Tibial nerve (tissue), 4 donors: ENCODE measurements at regions not wholly inside any gene's neighbourhood (a gene's known extent, or its start where the extent isn't known, plus 50 kb on each side); places are given as distances from the start of the nearest gene placed in this dataset.
"Not testable (repeated sequence)": the region's sequence is repeated elsewhere in the genome, so short reads cannot be mapped to it uniquely, and the experiment has no call there.

Source experiments
- DNase-seq, 2 donors: peaks; one replicate each; pipeline ENCODE4 v3.0.0-alpha.2; 2019; ENCODE audit warnings: low spot score in 2 of 2
- H3K27ac ChIP-seq, 4 donors: fragments of 200-600 bp; sonication (generic) in 3 of 4; one replicate each; pipeline ENCODE4 v1.5.1; 2017 to 2019; ENCODE audit warnings: mild to moderate bottlenecking in 1 of 4
- H3K27me3 ChIP-seq, 2 donors: fragments of 200-600 bp; sonication (generic) in 1 of 2; one replicate each; pipeline versions ENCODE4 v1.5.1 to v1.6.0; 2017 to 2019
- H3K36me3 ChIP-seq, 3 donors: fragments of 200-600 bp; sonication (generic); one replicate each; pipeline ENCODE4 v1.5.1; 2018 to 2019
- H3K4me1 ChIP-seq, 4 donors: fragments of 200-600 bp; sonication (generic) in 3 of 4; one replicate each; pipeline ENCODE4 v1.5.1; 2017 to 2019
- H3K4me3 ChIP-seq, 4 donors: fragments of 200-600 bp; sonication (generic) in 3 of 4; one replicate each; pipeline ENCODE4 v1.5.1; 2017 to 2019; ENCODE audit warnings: mild to moderate bottlenecking in 1 of 4, moderate library complexity in 1 of 4
- H3K9me3 ChIP-seq, 4 donors: fragments of 200-600 bp; sonication (generic) in 3 of 4; one replicate each; pipeline ENCODE4 v1.5.1; 2017 to 2019
- CTCF ChIP-seq, 5 experiments: fragments of 200-600 bp in 3 of 5; fragments of 450-650 bp in 2 of 5; sonication (generic) in 3 of 5; IDR thresholded peaks; one replicate each; pipeline ENCODE4 v1.5.1; 2016 to 2019; ENCODE audit warnings: antibody characterized with exemption in 5 of 5, mild to moderate bottlenecking in 3 of 5, moderate library complexity in 2 of 5
- EP300 ChIP-seq, 2 donors: sonication (generic); formaldehyde crosslinking; IDR thresholded peaks; one replicate each; pipeline ENCODE4 v1.6.1; 2017; ENCODE audit warnings: antibody characterized with exemption in 2 of 2, mild to moderate bottlenecking in 1 of 2
- POLR2A ChIP-seq, 2 donors: fragments of 450-650 bp; IDR thresholded peaks; one replicate each; pipeline ENCODE4 v1.6.1; 2017; ENCODE audit warnings: antibody characterized with exemption in 2 of 2, mild to moderate bottlenecking in 2 of 2, moderate library complexity in 2 of 2
- WGBS, 2 donors: methylation state at CpG; one replicate each; pipeline ENCODE4 v1.1.5; 2018; 5-methylcytosine and 5-hydroxymethylcytosine counted together

- Histone ChIP-seq H3K36me3 (no peaks in the 10 kb centered on the region), H3K4me1 (peaks cover 0 to 11% (median 2%) of the 10 kb centered on the region in 4 donors), H3K4me3 (no peak overlapping the region), H3K27me3 (no peaks in the 10 kb centered on the region), H3K9me3 (peaks cover 0 to 4% (median 0%) of the 10 kb centered on the region in 4 donors), H3K27ac (peak overlapping the region in 1 of 4 donors; percentile 54)
- DNase-seq = no peak
- 57 to 72% methylated on average over 5 of the region's 5 CpGs for WGBS, 2 donors
- TF ChIP-seq POLR2A (IDR thresholded peaks at IDR 0.05) = no peak
- TF ChIP-seq EP300 (IDR thresholded peaks at IDR 0.05) = peak in 1 of 2 donors; percentile 29
Observed at GRCh38 chr14:71555654-71556559, 376.3 kb upstream of the RGS6 start.

GRCh38 chr14:71556730-71557129 is 375.5 kb upstream of the RGS6 start:
- TF ChIP-seq CTCF (IDR thresholded peaks at IDR 0.05) (no peak), POLR2A (IDR thresholded peaks at IDR 0.05) (no peak), EP300 (IDR thresholded peaks at IDR 0.05) (no peak)
- Histone ChIP-seq H3K4me3 (no peak overlapping the region), H3K4me1 (peaks cover 0 to 11% (median 2%) of the 10 kb centered on the region in 4 donors), H3K9me3 (peaks cover 0 to 4% (median 0%) of the 10 kb centered on the region in 4 donors), H3K27ac (no peak overlapping the region), H3K36me3 (no peaks in the 10 kb centered on the region), H3K27me3 (no peaks in the 10 kb centered on the region)
- DNase-seq = no peak
- WGBS, 2 donors = 70 to 78% methylated on average over 2 of the region's 2 CpGs

GRCh38 chr14:71557351-71557750 is 374.9 kb upstream of the RGS6 start:
- Histone ChIP-seq H3K4me1 (peaks cover 0 to 11% (median 2%) of the 10 kb centered on the region in 4 donors), H3K27ac (no peak overlapping the region), H3K4me3 (no peak overlapping the region), H3K27me3 (no peaks in the 10 kb centered on the region), H3K9me3 (peaks cover 0 to 4% (median 0%) of the 10 kb centered on the region in 4 donors), H3K36me3 (no peaks in the 10 kb centered on the region)
- TF ChIP-seq POLR2A (IDR thresholded peaks at IDR 0.05) (no peak), CTCF (IDR thresholded peaks at IDR 0.05) (no peak), EP300 (IDR thresholded peaks at IDR 0.05) (no peak)
- WGBS, 2 donors = 96 to 98% methylated on average over 2 of the region's 2 CpGs
- no peak for DNase-seq

- H3K4me1 ChIP-seq = peaks cover 0 to 11% (median 0%) of the 10 kb centered on the region in 4 donors
- H3K4me3 ChIP-seq, H3K27me3 ChIP-seq, H3K9me3 ChIP-seq, H3K27ac ChIP-seq, DNase-seq, H3K36me3 ChIP-seq: not testable (repeated sequence)
- WGBS, 2 donors = 94 to 98% methylated on average over 10 of the region's 10 CpGs
Observed at GRCh38 chr14:71558943-71559342, 373.3 kb upstream of the RGS6 start.

GRCh38 chr14:71560751-71561150 is 371.5 kb upstream of the RGS6 start:
- no peaks in the 10 kb centered on the region for H3K9me3 ChIP-seq
- no peak overlapping the region for H3K4me3 ChIP-seq
- no peaks in the 10 kb centered on the region for H3K27me3 ChIP-seq
- no peak overlapping the region for H3K27ac ChIP-seq
- peaks cover 0 to 4% (median 0%) of the 10 kb centered on the region in 4 donors for H3K4me1 ChIP-seq
- DNase-seq = no peak
- H3K36me3 ChIP-seq = no peaks in the 10 kb centered on the region
- TF ChIP-seq EP300 (IDR thresholded peaks at IDR 0.05) = no peak
- no peak for TF ChIP-seq CTCF (IDR thresholded peaks at IDR 0.05)
- no peak for TF ChIP-seq POLR2A (IDR thresholded peaks at IDR 0.05)

- no peak for DNase-seq
- WGBS, 2 donors = 63 to 77% methylated on average over 3 of the region's 3 CpGs
- no peaks in the 10 kb centered on the region for H3K27me3 ChIP-seq
- no peak overlapping the region for H3K27ac ChIP-seq
- peaks cover 0 to 7% (median 3%) of the 10 kb centered on the region in 4 donors for H3K4me1 ChIP-seq
- H3K9me3 ChIP-seq = no peaks in the 10 kb centered on the region
- no peak for TF ChIP-seq EP300 (IDR thresholded peaks at IDR 0.05)
- no peak for TF ChIP-seq POLR2A (IDR thresholded peaks at IDR 0.05)
- TF ChIP-seq CTCF (IDR thresholded peaks at IDR 0.05) = no peak
- H3K36me3 ChIP-seq = no peaks in the 10 kb centered on the region
- H3K4me3 ChIP-seq = no peak overlapping the region
Observed at GRCh38 chr14:71563492-71564153, 368.6 kb upstream of the RGS6 start.
